H1 (cell line): ENCODE measurements at regions not wholly inside any gene's neighbourhood (a gene's known extent, or its start where the extent isn't known, plus 50 kb on each side); places are given as distances from the start of the nearest gene placed in this dataset.

Experiments used
- CTCF ChIA-PET: fragments of 300-600 bp; sonication (Branson Sonifier 250); formaldehyde crosslinking; loops from one replicate; lab custom pipeline; 2021; ENCODE audit not compliant: partially characterized antibody; lab: Charles Lee
- POLR2A ChIA-PET: fragments of 300-600 bp; sonication (Branson Sonifier 250); formaldehyde crosslinking; loops from one replicate; lab custom pipeline; 2021; ENCODE audit warnings: inconsistent platforms; ENCODE audit not compliant: partially characterized antibody; lab: Charles Lee
- DNase-seq, 2 experiments: peaks; one replicate each; pipeline versions ENCODE4 v3.0.0 to v3.0.0-alpha.2; 2010 to 2022; ENCODE audit warnings: low spot score in 2 of 2, low read depth in 1 of 2, mixed read lengths in 1 of 2
- FAIRE-seq: peaks from 2 replicates; lab custom pipeline; 2011; peaks lifted over from hg19 to GRCh38; lab: Jason Lieb, UNC
- H2AFZ ChIP-seq: 2 replicates; pipeline ENCODE4 v1.8.1; 2012; ENCODE audit warnings: low read length, inconsistent platforms
- H2AK5ac ChIP-seq: 2 replicates; pipeline ENCODE4 v1.6.1; 2013; ENCODE audit warnings: low read depth, low read length
- H2BK120ac ChIP-seq: replicated peaks from 2 replicates; pipeline ENCODE3; 2013; ENCODE audit warnings: low read depth, low read length, inconsistent platforms
- H2BK12ac ChIP-seq: 2 replicates; pipeline ENCODE4 v1.6.1; 2013; ENCODE audit warnings: low read depth, low read length
- H2BK15ac ChIP-seq: 2 replicates; pipeline ENCODE4 v1.6.1; 2013; ENCODE audit warnings: low read length
- H2BK20ac ChIP-seq: 2 replicates; pipeline ENCODE4 v1.6.1; 2013; ENCODE audit warnings: low read length
- H2BK5ac ChIP-seq: 2 replicates; pipeline ENCODE4 v1.6.1; 2013; ENCODE audit warnings: low read depth, low read length
- H3K14ac ChIP-seq: 2 replicates; pipeline ENCODE4 v1.6.1; 2013; ENCODE audit warnings: inconsistent platforms; ENCODE audit not compliant: insufficient read length
- H3K18ac ChIP-seq: 2 replicates; pipeline ENCODE4 v1.6.1; 2013; ENCODE audit warnings: low read length; ENCODE audit errors: extremely low read depth
- H3K23ac ChIP-seq: 2 replicates; pipeline ENCODE4 v1.6.1; 2013; ENCODE audit warnings: inconsistent platforms; ENCODE audit not compliant: insufficient read length
- H3K23me2 ChIP-seq: 2 replicates; pipeline ENCODE4 v1.6.1; 2013; ENCODE audit warnings: low read depth, low read length
- H3K27ac ChIP-seq: 2 replicates; pipeline ENCODE4 v1.6.1; 2011; ENCODE audit warnings: low read depth, low read length, inconsistent platforms
- H3K27me3 ChIP-seq, 4 experiments: replicated peaks in 1 of 4; 1 replicate in 1 of 4; 2 replicates in 3 of 4; pipeline versions ENCODE4 v1.6.1 to v1.8.1; 2011 to 2013; ENCODE audit warnings: low read length in 3 of 4, mild to moderate bottlenecking in 3 of 4, inconsistent platforms in 2 of 4, mixed read lengths in 2 of 4, moderate library complexity in 1 of 4; ENCODE audit not compliant: control insufficient read depth in 3 of 4, insufficient read depth in 3 of 4; ENCODE audit errors: extremely low read depth in 1 of 4
- H3K36me3 ChIP-seq, 4 experiments: 2 replicates each; pipeline versions ENCODE4 v1.6.1 to v1.8.1; 2011 to 2013; ENCODE audit warnings: mild to moderate bottlenecking in 4 of 4, low read length in 3 of 4, moderate library complexity in 2 of 4, control low read depth in 1 of 4, inconsistent platforms in 1 of 4; ENCODE audit not compliant: insufficient read depth in 4 of 4, control insufficient read depth in 2 of 4
- H3K4ac ChIP-seq: replicated peaks from 2 replicates; pipeline ENCODE3; 2013; ENCODE audit warnings: low read length, low read depth, mixed read lengths, inconsistent platforms; ENCODE audit not compliant: insufficient read length
- H3K4me1 ChIP-seq, 4 experiments: replicated peaks in 1 of 4; 1 replicate in 1 of 4; 2 replicates in 3 of 4; pipeline versions ENCODE4 v1.6.1 to v1.8.1; 2011 to 2013; ENCODE audit warnings: low read length in 3 of 4, inconsistent platforms in 2 of 4, mixed read lengths in 1 of 4; ENCODE audit not compliant: insufficient read depth in 4 of 4, control insufficient read depth in 3 of 4
- H3K4me2 ChIP-seq, 2 experiments: 2 replicates each; pipeline versions ENCODE4 v1.6.1 to v1.8.1; 2011 to 2013; ENCODE audit warnings: low read depth in 2 of 2, low read length in 2 of 2, control low read depth in 1 of 2, inconsistent platforms in 1 of 2, mild to moderate bottlenecking in 1 of 2; ENCODE audit not compliant: insufficient read depth in 1 of 2
- H3K4me3 ChIP-seq, 4 experiments: fragments of 200-600, 300-600 bp in 1 of 4; sonication (generic), shearing (Covaris generic), sonication (Bioruptor Twin) in 1 of 4; 2 replicates each; pipeline versions ENCODE4 v1.5.1 to v1.8.1; 2011 to 2016; ENCODE audit warnings: low read length in 4 of 4, low read depth in 3 of 4, control low read depth in 2 of 4, inconsistent platforms in 2 of 4, mild to moderate bottlenecking in 2 of 4, mixed read lengths in 1 of 4, moderate library complexity in 1 of 4; ENCODE audit not compliant: insufficient read depth in 2 of 4; ENCODE audit errors: extremely low read depth in 1 of 4
- H3K56ac ChIP-seq: replicated peaks from 2 replicates; pipeline ENCODE3; 2013; ENCODE audit warnings: low read depth, mild to moderate bottlenecking, mixed read lengths, low read length, inconsistent platforms; ENCODE audit not compliant: insufficient read length
- H3K79me1 ChIP-seq: 2 replicates; pipeline ENCODE4 v1.6.1; 2013; ENCODE audit warnings: low read depth, low read length, control low read depth
- H3K79me2 ChIP-seq, 2 experiments: 2 replicates each; pipeline versions ENCODE4 v1.6.1 to v1.8.1; 2012 to 2013; ENCODE audit warnings: low read length in 2 of 2, mild to moderate bottlenecking in 2 of 2, inconsistent platforms in 1 of 2; ENCODE audit not compliant: insufficient read depth in 2 of 2, control insufficient read depth in 1 of 2
- H3K9ac ChIP-seq, 4 experiments: replicated peaks in 1 of 4; 1 replicate in 1 of 4; 2 replicates in 3 of 4; pipeline versions ENCODE4 v1.6.1 to v1.8.1; 2011 to 2013; ENCODE audit warnings: low read depth in 3 of 4, low read length in 3 of 4, control low read depth in 2 of 4, mild to moderate bottlenecking in 2 of 4, moderate library complexity in 2 of 4, inconsistent platforms in 1 of 4; ENCODE audit errors: extremely low read depth in 1 of 4
- H3K9me3 ChIP-seq, 2 experiments: 2 replicates each; pipeline versions ENCODE4 v1.6.1 to v1.8.1; 2012 to 2013; ENCODE audit warnings: mild to moderate bottlenecking in 2 of 2, moderate library complexity in 2 of 2, control low read depth in 1 of 2, inconsistent platforms in 1 of 2, low read depth in 1 of 2, low read length in 1 of 2, mixed read lengths in 1 of 2; ENCODE audit not compliant: insufficient read depth in 2 of 2
- H4K20me1 ChIP-seq, 2 experiments: replicated peaks in 1 of 2; 2 replicates each; pipeline versions ENCODE3 to v1.8.1; 2011 to 2013; ENCODE audit warnings: inconsistent platforms in 2 of 2, low read length in 2 of 2, mild to moderate bottlenecking in 1 of 2; ENCODE audit not compliant: insufficient read depth in 2 of 2, control insufficient read depth in 1 of 2
- H4K5ac ChIP-seq: 2 replicates; pipeline ENCODE4 v1.6.1; 2013; ENCODE audit warnings: low read length, low read depth, mixed read lengths, inconsistent platforms; ENCODE audit not compliant: insufficient read length
- H4K8ac ChIP-seq: 2 replicates; pipeline ENCODE4 v1.8.0; 2013; ENCODE audit warnings: mild to moderate bottlenecking, moderate library complexity, low read length, inconsistent platforms; ENCODE audit not compliant: insufficient read depth; ENCODE audit errors: extremely low read depth
- H4K91ac ChIP-seq: replicated peaks from 2 replicates; pipeline ENCODE3; 2013; ENCODE audit warnings: low read length, mixed read lengths, inconsistent platforms; ENCODE audit not compliant: insufficient read length
- PHF8 ChIP-seq: fragments of 200-600 bp; sonication (generic); conservative IDR thresholded peaks from 2 replicates; pipeline ENCODE4 v1.7.1; 2012; ENCODE audit warnings: low read depth, mild to moderate bottlenecking, inconsistent platforms, low read length, moderate library complexity
- SUZ12 ChIP-seq: fragments of 200-600 bp; sonication (generic); IDR thresholded peaks from 2 replicates; pipeline ENCODE4 v1.6.1; 2012; ENCODE audit warnings: mild to moderate bottlenecking, inconsistent platforms, low read length, moderate library complexity, mixed read lengths
- TAF7 ChIP-seq: optimal IDR thresholded peaks from 2 replicates; pipeline ENCODE3; 2011; ENCODE audit warnings: low read depth, mild to moderate bottlenecking, inconsistent platforms, low read length, moderate library complexity, borderline replicate concordance
- WGBS, 2 experiments: shearing (Covaris generic) in 1 of 2; methylation state at CpG; one replicate each; pipeline versions ENCODE4 v1.1.6 to v1.1.7; 2013 to 2015; ENCODE audit warnings: low lambda C conversion rate in 2 of 2, mixed read lengths in 2 of 2, inconsistent platforms in 1 of 2, low coverage in 1 of 2, missing lambda C conversion rate in 1 of 2; ENCODE audit not compliant: insufficient replicate concordance in 2 of 2, insufficient coverage in 1 of 2, insufficient read length in 1 of 2; ENCODE audit errors: extremely low coverage in 1 of 2, missing lambda C conversion rate in 1 of 2; 5-methylcytosine and 5-hydroxymethylcytosine counted together

DNA sequence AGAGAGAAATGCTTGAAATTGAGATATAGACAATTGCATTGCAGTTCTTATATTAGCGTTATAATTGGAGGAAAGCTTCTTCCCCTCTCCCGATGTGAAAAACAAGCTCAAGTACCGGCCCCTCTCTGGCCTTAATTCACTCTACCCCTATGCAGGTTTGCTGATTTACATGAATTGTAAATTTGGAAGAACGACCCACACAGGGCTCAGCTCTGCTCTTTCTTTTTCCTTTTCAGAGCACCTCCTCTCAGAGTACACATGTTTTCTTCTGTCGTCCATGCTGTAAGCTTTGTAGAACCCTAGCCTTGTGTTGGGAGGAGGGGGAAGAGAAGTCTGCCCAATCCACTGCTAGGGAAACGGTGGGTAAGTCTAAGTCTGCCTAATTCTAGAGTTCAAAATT, 140.8 kb downstream of the IQUB start:
- ChIA-PET POLR2A (no interaction called here), CTCF (interaction anchor here (0.8 to 1.1 kb wide), 2 partner anchors 9 to 26 kb away, joined by 3 read pairs; no protein-coding TSS in a partner anchor)
- Histone ChIP-seq H3K9ac (no peak overlapping the region; a peak in 1 of 7 replicates), H2BK15ac (no peak overlapping the region), H3K4ac (no peak overlapping the region), H3K79me2 (no peaks in the 10 kb centered on the region), H3K14ac (no peak overlapping the region), H3K18ac (0 out of 2 replicates have a peak overlapping the region, but pooled peaks have one; percentile 19), H2AFZ (peak overlapping the region; percentile 90), H3K4me2 (0 out of 4 replicates have a peak overlapping the region, but pooled peaks of 1 of the 2 experiments have one; percentile 14), H3K23me2 (no peaks in the 10 kb centered on the region), H3K27ac (no peak overlapping the region), H2BK12ac (no peak overlapping the region), H3K56ac (no peak overlapping the region), H3K9me3 (no peaks in the 10 kb centered on the region), H2BK5ac (no peak overlapping the region), H3K4me3 (no peak overlapping the region), H3K27me3 (no peaks in the 10 kb centered on the region), H4K20me1 (no peaks in the 10 kb centered on the region), H4K8ac (no peak overlapping the region), H4K91ac (no peak overlapping the region), H2BK120ac (no peak overlapping the region), H2AK5ac (no peak overlapping the region), H3K23ac (no peak overlapping the region), H2BK20ac (no peak overlapping the region), H3K36me3 (no peaks in the 10 kb centered on the region), H3K4me1 (no peaks in the 10 kb centered on the region), H3K79me1 (no peaks in the 10 kb centered on the region), H4K5ac (no peak overlapping the region)
- WGBS, 2 experiments = 69% methylated on average over 6 of the region's 6 CpGs; no CpG with 5 or more reads in 1 of the 2 experiments
- FAIRE-seq = no peak
- TF ChIP-seq PHF8 = no peak
- TF ChIP-seq TAF7 = no peak
- no peak for TF ChIP-seq SUZ12
- DNase-seq = no peak
